Thyroid gland (tissue), 4 donors: ENCODE measurements at regions not wholly inside any gene's neighbourhood (a gene's known extent, or its start where the extent isn't known, plus 50 kb on each side); places are given as distances from the start of the nearest gene placed in this dataset.

Source experiments
- POLR2A ChIP-seq, 2 donors: fragments of 450-650 bp; IDR thresholded peaks; one replicate each; pipeline ENCODE4 v1.6.1; 2017; ENCODE audit warnings: antibody characterized with exemption in 2 of 2, mild to moderate bottlenecking in 2 of 2, moderate library complexity in 1 of 2
- TF ChIP-seq, protein P1 (sequence below), 6 experiments: fragments of 200-600 bp in 3 of 6; fragments of 450-650 bp in 3 of 6; sonication (generic) in 3 of 6; IDR thresholded peaks; one replicate each; pipeline ENCODE4 v1.5.1; 2016 to 2019; ENCODE audit warnings: antibody characterized with exemption in 6 of 6, mild to moderate bottlenecking in 2 of 6, inconsistent platforms in 1 of 6, moderate library complexity in 1 of 6

DNA sequence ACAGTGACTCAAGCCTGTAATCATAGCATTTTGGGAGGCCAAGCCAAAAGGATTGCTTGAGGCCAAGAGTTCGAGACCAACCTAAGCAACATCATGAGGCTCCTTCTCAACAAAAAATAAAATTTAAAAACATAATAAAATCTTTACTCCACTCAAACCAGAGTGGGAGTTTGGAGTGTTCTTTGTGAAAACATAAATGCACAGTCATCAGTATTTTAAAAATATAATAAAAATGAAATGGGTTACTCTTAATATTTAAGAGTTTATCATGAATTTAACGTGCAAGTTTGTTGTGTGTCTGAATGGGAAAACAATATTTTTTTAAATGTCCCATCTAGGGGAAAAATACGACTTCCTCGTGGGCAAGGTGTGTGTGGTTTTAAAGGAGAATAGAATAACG is 78.6 kb upstream of the STARD13 start:
- TF ChIP-seq POLR2A (IDR thresholded peaks at IDR 0.05): no peak
- TF ChIP-seq, protein P1, sequence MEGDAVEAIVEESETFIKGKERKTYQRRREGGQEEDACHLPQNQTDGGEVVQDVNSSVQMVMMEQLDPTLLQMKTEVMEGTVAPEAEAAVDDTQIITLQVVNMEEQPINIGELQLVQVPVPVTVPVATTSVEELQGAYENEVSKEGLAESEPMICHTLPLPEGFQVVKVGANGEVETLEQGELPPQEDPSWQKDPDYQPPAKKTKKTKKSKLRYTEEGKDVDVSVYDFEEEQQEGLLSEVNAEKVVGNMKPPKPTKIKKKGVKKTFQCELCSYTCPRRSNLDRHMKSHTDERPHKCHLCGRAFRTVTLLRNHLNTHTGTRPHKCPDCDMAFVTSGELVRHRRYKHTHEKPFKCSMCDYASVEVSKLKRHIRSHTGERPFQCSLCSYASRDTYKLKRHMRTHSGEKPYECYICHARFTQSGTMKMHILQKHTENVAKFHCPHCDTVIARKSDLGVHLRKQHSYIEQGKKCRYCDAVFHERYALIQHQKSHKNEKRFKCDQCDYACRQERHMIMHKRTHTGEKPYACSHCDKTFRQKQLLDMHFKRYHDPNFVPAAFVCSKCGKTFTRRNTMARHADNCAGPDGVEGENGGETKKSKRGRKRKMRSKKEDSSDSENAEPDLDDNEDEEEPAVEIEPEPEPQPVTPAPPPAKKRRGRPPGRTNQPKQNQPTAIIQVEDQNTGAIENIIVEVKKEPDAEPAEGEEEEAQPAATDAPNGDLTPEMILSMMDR (IDR thresholded peaks at IDR 0.05): no peak
